ENCODE measurements at regions not wholly inside any gene's neighbourhood (a gene's known extent, or its start where the extent isn't known, plus 50 kb on each side); places are given as distances from the start of the nearest gene placed in this dataset.

DNA sequence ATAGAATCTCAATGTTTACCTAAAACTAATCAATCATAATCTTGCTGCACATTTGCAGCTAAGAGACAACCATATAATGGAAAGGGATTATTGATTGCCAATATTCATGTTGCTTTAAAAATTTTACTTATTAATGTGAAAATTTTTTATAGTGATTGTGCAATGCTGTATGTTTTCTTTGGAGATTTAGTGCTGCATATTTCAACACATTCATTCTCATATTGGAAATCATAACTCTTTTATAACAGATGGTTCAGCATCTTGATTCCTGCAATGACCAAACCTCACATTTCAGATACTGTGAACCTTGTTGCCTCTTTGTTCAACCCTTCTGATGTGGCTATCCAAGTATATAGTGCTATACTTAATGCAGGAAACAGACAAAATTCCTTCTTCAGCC, 502.6 kb downstream of the C4orf33 start:
- TF ChIP-seq MAX (IDR thresholded peaks at IDR 0.05; ENCODE audit: low read depth, low read length) (no peak), CTCF (IDR thresholded peaks at IDR 0.05; ENCODE audit: low read depth, low read length) (no peak)
